Peyer's patch (tissue), 4 donors: ENCODE measurements at regions not wholly inside any gene's neighbourhood (a gene's known extent, or its start where the extent isn't known, plus 50 kb on each side); places are given as distances from the start of the nearest gene placed in this dataset.

ENCODE experiments used
- CTCF ChIP-seq, 6 experiments: fragments of 450-650 bp in 4 of 6; fragments of 200-600 bp in 2 of 6; sonication (generic) in 1 of 6; IDR thresholded peaks; one replicate each; pipeline ENCODE4 v1.5.1; 2017 to 2019; ENCODE audit warnings: antibody characterized with exemption in 6 of 6, mild to moderate bottlenecking in 3 of 6, moderate library complexity in 1 of 6
- POLR2A ChIP-seq, 2 donors: fragments of 450-650 bp; IDR thresholded peaks; one replicate each; pipeline ENCODE4 v1.5.1; 2017; ENCODE audit warnings: antibody characterized with exemption in 2 of 2, mild to moderate bottlenecking in 2 of 2, moderate library complexity in 2 of 2

- no peak for TF ChIP-seq CTCF (IDR thresholded peaks at IDR 0.05)
- TF ChIP-seq POLR2A (IDR thresholded peaks at IDR 0.05), result no peak
Measured at GRCh38 chr16:51429041-51429440, 278.0 kb upstream of the SALL1 start.
